Liver (tissue), 6 donors: ENCODE measurements at regions not wholly inside any gene's neighbourhood (a gene's known extent, or its start where the extent isn't known, plus 50 kb on each side); places are given as distances from the start of the nearest gene placed in this dataset.
"Not testable (repeated sequence)": the region's sequence is repeated elsewhere in the genome, so short reads cannot be mapped to it uniquely, and the experiment has no call there.

Experiments used
- DNase-seq: peaks from one replicate; pipeline ENCODE4 v3.0.0-alpha.2; 2017; ENCODE audit warnings: low spot score
- H3K27ac ChIP-seq, 2 donors: one replicate each; pipeline ENCODE4 v1.7.0; 2013; ENCODE audit warnings: inconsistent platforms in 2 of 2, low read length in 2 of 2, control low read depth in 1 of 2, low read depth in 1 of 2, mild to moderate bottlenecking in 1 of 2
- H3K27me3 ChIP-seq, 4 donors: one replicate each; pipeline versions ENCODE4 v1.6.1 to v1.7.0; 2013; ENCODE audit warnings: low read length in 3 of 4, inconsistent platforms in 1 of 4, mild to moderate bottlenecking in 1 of 4, moderate library complexity in 1 of 4; ENCODE audit not compliant: control insufficient read depth in 4 of 4, insufficient read depth in 4 of 4
- H3K36me3 ChIP-seq, 4 donors: one replicate each; pipeline versions ENCODE4 v1.6.1 to v1.7.0; 2013; ENCODE audit warnings: low read length in 3 of 4, mild to moderate bottlenecking in 3 of 4, low read depth in 1 of 4, moderate library complexity in 1 of 4; ENCODE audit not compliant: control insufficient read depth in 4 of 4, insufficient read depth in 3 of 4
- H3K4me1 ChIP-seq, 4 donors: one replicate each; pipeline versions ENCODE4 v1.6.1 to v1.7.0; 2013; ENCODE audit warnings: low read length in 3 of 4, mild to moderate bottlenecking in 3 of 4, moderate library complexity in 1 of 4; ENCODE audit not compliant: control insufficient read depth in 4 of 4, insufficient read depth in 4 of 4
- H3K4me3 ChIP-seq, 3 donors: one replicate each; pipeline versions ENCODE4 v1.6.1 to v1.7.0; 2013; ENCODE audit warnings: low read length in 3 of 3, control low read depth in 1 of 3, low read depth in 1 of 3, mild to moderate bottlenecking in 1 of 3
- H3K9ac ChIP-seq, 2 donors: one replicate each; pipeline ENCODE4 v1.7.0; 2013; ENCODE audit warnings: low read length in 2 of 2, mild to moderate bottlenecking in 2 of 2, moderate library complexity in 2 of 2, control low read depth in 1 of 2, low read depth in 1 of 2
- H3K9me3 ChIP-seq, 4 donors: one replicate each; pipeline versions ENCODE4 v1.6.1 to v1.7.0; 2013; ENCODE audit warnings: low read length in 3 of 4; ENCODE audit not compliant: control insufficient read depth in 4 of 4
- WGBS: extraction: QIAGEN DNeasy Blood & Tissue Kit; methylation state at CpG from one replicate; pipeline ENCODE4 v1.1.7; 2013; 5-methylcytosine and 5-hydroxymethylcytosine counted together
- donor health status: healthy.
- donor health status: healthy.
- donor health status: healthy.

GRCh38 chr1:83401146-83401545 is 597.8 kb downstream of the TTLL7 start:
- not testable (repeated sequence) for H3K9me3 ChIP-seq

GRCh38 chr1:83400173-83400572 is 598.8 kb downstream of the TTLL7 start:
- H3K36me3 ChIP-seq, H3K9me3 ChIP-seq, DNase-seq, H3K4me3 ChIP-seq, H3K9ac ChIP-seq, H3K4me1 ChIP-seq, H3K27ac ChIP-seq, H3K27me3 ChIP-seq: not testable (repeated sequence)

More at GRCh38 chr1:83401146-83401545, 597.8 kb downstream of the TTLL7 start:
- not testable (repeated sequence) for DNase-seq, H3K27ac ChIP-seq, H3K27me3 ChIP-seq, H3K4me1 ChIP-seq, H3K4me3 ChIP-seq, H3K36me3 ChIP-seq, H3K9ac ChIP-seq
- WGBS, result 88% methylated on average over 1 of the region's 1 CpG

- H3K9me3 ChIP-seq, H3K27me3 ChIP-seq, H3K4me3 ChIP-seq, DNase-seq, H3K4me1 ChIP-seq, H3K36me3 ChIP-seq, H3K27ac ChIP-seq, H3K9ac ChIP-seq: not testable (repeated sequence)
Measured at GRCh38 chr1:83398125-83398524, 600.8 kb downstream of the TTLL7 start.

- WGBS, result 82% methylated on average over 5 of the region's 5 CpGs
- DNase-seq, H3K9me3 ChIP-seq, H3K9ac ChIP-seq, H3K27ac ChIP-seq, H3K4me1 ChIP-seq, H3K36me3 ChIP-seq, H3K4me3 ChIP-seq, H3K27me3 ChIP-seq: not testable (repeated sequence)
Measured at GRCh38 chr1:83395130-83395529, 603.8 kb downstream of the TTLL7 start.

- WGBS, result 97% methylated on average over 1 of the region's 1 CpG
- not testable (repeated sequence) for H3K27ac ChIP-seq, H3K9ac ChIP-seq, H3K36me3 ChIP-seq, H3K4me3 ChIP-seq, DNase-seq, H3K4me1 ChIP-seq, H3K27me3 ChIP-seq, H3K9me3 ChIP-seq
Measured at GRCh38 chr1:83386946-83387345, 612.0 kb downstream of the TTLL7 start.

- not testable (repeated sequence) for H3K9me3 ChIP-seq, H3K4me1 ChIP-seq, H3K36me3 ChIP-seq, H3K27me3 ChIP-seq, H3K9ac ChIP-seq, H3K4me3 ChIP-seq, H3K27ac ChIP-seq, DNase-seq
- 100% methylated on average over 1 of the region's 2 CpGs for WGBS
Measured at GRCh38 chr1:83383107-83383506, 615.8 kb downstream of the TTLL7 start.

- 95% methylated on average over 1 of the region's 1 CpG for WGBS
- not testable (repeated sequence) for DNase-seq, H3K4me3 ChIP-seq, H3K9ac ChIP-seq, H3K27me3 ChIP-seq, H3K4me1 ChIP-seq, H3K27ac ChIP-seq, H3K9me3 ChIP-seq, H3K36me3 ChIP-seq
Measured at GRCh38 chr1:83373018-83373417, 625.9 kb downstream of the TTLL7 start.

- DNase-seq, H3K9me3 ChIP-seq, H3K4me3 ChIP-seq, H3K4me1 ChIP-seq, H3K27me3 ChIP-seq, H3K9ac ChIP-seq, H3K27ac ChIP-seq, H3K36me3 ChIP-seq: not testable (repeated sequence)
- 81% methylated on average over 3 of the region's 3 CpGs for WGBS
Measured at GRCh38 chr1:83369853-83370252, 629.1 kb downstream of the TTLL7 start.

- H3K36me3 ChIP-seq, H3K9me3 ChIP-seq, H3K4me3 ChIP-seq, DNase-seq, H3K9ac ChIP-seq, H3K4me1 ChIP-seq, H3K27me3 ChIP-seq, H3K27ac ChIP-seq: not testable (repeated sequence)
- 93% methylated on average over 2 of the region's 2 CpGs for whole genome bisulfite sequencing
Measured at GRCh38 chr1:83365320-83365719, 633.6 kb downstream of the TTLL7 start.
